K562 (cell line): ENCODE measurements at regions not wholly inside any gene's neighbourhood (a gene's known extent, or its start where the extent isn't known, plus 50 kb on each side); places are given as distances from the start of the nearest gene placed in this dataset.

Experiments
- ATAC-seq: fragments of 200-7000 bp; cut with Tn5 transposase; 3 replicates; pipeline ENCODE4 v1.9.1; 2020; ENCODE audit warnings: moderate library complexity
- BruUV-seq: library from RNA; stranded (reverse); fragments of 400-500 nt; replicated peaks from 2 replicates; lab custom pipeline; 2021; lab: Mats Ljungman, UMichigan
- CTCF ChIA-PET: fragments of 300-600 bp; formaldehyde crosslinking; extraction: SDS; loops from one replicate; lab custom pipeline; 2021; ENCODE audit warnings: low intra/inter-chr PET ratio; lab: Yijun Ruan, JAX
- POLR2A ChIA-PET: fragments of 300-600, 350-650 bp; sonication (Branson Sonifier 250); formaldehyde crosslinking; extraction: SDS; loops from one replicate; lab custom pipeline; 2021; ENCODE audit warnings: antibody characterized with exemption, inconsistent platforms; lab: Yijun Ruan, JAX
- DNase-seq, 4 experiments: peaks; one replicate each; pipeline versions ENCODE4 v3.0.0 to v3.0.0-alpha.2; 2011 to 2018; ENCODE audit warnings: low spot score in 3 of 4, mixed read lengths in 3 of 4; ENCODE audit errors: extremely low read depth in 1 of 4
- FAIRE-seq: peaks from 2 replicates; lab custom pipeline; 2011; peaks lifted over from hg19 to GRCh38; lab: Jason Lieb, UNC
- H2AFZ ChIP-seq: 2 replicates; pipeline ENCODE4 v1.6.0; 2011; ENCODE audit warnings: low read depth, low read length, control low read depth, inconsistent platforms
- H3K27ac ChIP-seq: fragments of 200-600 bp; 3 replicates; pipeline ENCODE4 v1.8.0; 2011; ENCODE audit warnings: low read depth, mild to moderate bottlenecking, control low read depth, inconsistent platforms, low read length, moderate library complexity, mixed read lengths; ENCODE audit errors: extremely low read depth
- H3K27me3 ChIP-seq, 2 experiments: fragments of 300-600 bp in 1 of 2; 2 replicates in 1 of 2; 3 replicates in 1 of 2; pipeline versions ENCODE4 v1.6.0 to v1.8.0; 2011; ENCODE audit warnings: inconsistent platforms in 2 of 2, low read length in 2 of 2, mild to moderate bottlenecking in 1 of 2, mixed read lengths in 1 of 2, moderate library complexity in 1 of 2; ENCODE audit not compliant: control insufficient read depth in 2 of 2, insufficient read depth in 2 of 2
- H3K36me3 ChIP-seq: fragments of 300-600 bp; 3 replicates; pipeline ENCODE4 v1.8.0; 2011; ENCODE audit warnings: mild to moderate bottlenecking, low read length, inconsistent platforms; ENCODE audit not compliant: control insufficient read depth, insufficient read depth
- H3K4me1 ChIP-seq, 2 experiments: fragments of 200-600 bp in 1 of 2; replicated peaks in 1 of 2; 2 replicates in 1 of 2; 3 replicates in 1 of 2; pipeline versions ENCODE4 v1.5.1 to v1.8.0; 2011; ENCODE audit warnings: inconsistent platforms in 2 of 2, low read length in 2 of 2, mild to moderate bottlenecking in 1 of 2, mixed read lengths in 1 of 2, moderate library complexity in 1 of 2; ENCODE audit not compliant: control insufficient read depth in 2 of 2, insufficient read depth in 2 of 2
- H3K4me2 ChIP-seq: 2 replicates; pipeline ENCODE4 v1.6.1; 2011; ENCODE audit warnings: low read length, control low read depth, inconsistent platforms, mixed read lengths; ENCODE audit not compliant: insufficient read depth
- H3K4me3 ChIP-seq: fragments of 200-600 bp; sonication (generic), shearing (Covaris generic); 2 replicates; pipeline ENCODE4 v1.5.1; 2016; ENCODE audit warnings: control low read depth, inconsistent platforms
- H3K79me2 ChIP-seq: fragments of 200-600 bp; 3 replicates; pipeline ENCODE4 v1.8.0; 2011; ENCODE audit warnings: low read length, inconsistent platforms; ENCODE audit not compliant: control insufficient read depth, insufficient read depth
- H3K9ac ChIP-seq, 2 experiments: 2 replicates each; pipeline versions ENCODE4 v1.6.0 to v1.6.1; 2011; ENCODE audit warnings: low read depth in 2 of 2, low read length in 2 of 2, control low read depth in 1 of 2, inconsistent platforms in 1 of 2, mild to moderate bottlenecking in 1 of 2, mixed read lengths in 1 of 2; ENCODE audit not compliant: insufficient read depth in 1 of 2
- H3K9me1 ChIP-seq: one replicate; pipeline ENCODE4 v1.6.0; 2011; ENCODE audit warnings: inconsistent platforms, mild to moderate bottlenecking, low read length, moderate library complexity; ENCODE audit not compliant: control insufficient read depth, insufficient read depth
- H3K9me3 ChIP-seq: replicated peaks from 2 replicates; pipeline ENCODE4 v1.5.1; 2011; ENCODE audit warnings: low read depth, low read length, inconsistent platforms; ENCODE audit not compliant: control insufficient read depth, insufficient read depth
- H4K20me1 ChIP-seq: replicated peaks from 2 replicates; pipeline ENCODE4 v1.6.1; 2011; ENCODE audit warnings: low read length, inconsistent platforms, mixed read lengths; ENCODE audit not compliant: control insufficient read depth, insufficient read depth
- CHD2 ChIP-seq: IDR thresholded peaks from 2 replicates; pipeline ENCODE4 v1.6.1; 2011; ENCODE audit warnings: low read depth, low read length
- MEF2D ChIP-seq: conservative IDR thresholded peaks from 2 replicates; pipeline ENCODE4 v1.6.1; 2016; ENCODE audit warnings: low read depth, missing genetic modification characterization, missing compliant biosample characterization
- PYGO2 ChIP-seq: fragments of 450-650 bp; IDR thresholded peaks from 2 replicates; pipeline ENCODE4 v1.6.1; 2016; ENCODE audit warnings: mild to moderate bottlenecking, missing genetic modification characterization, moderate library complexity, missing compliant biosample characterization
- RBM14 ChIP-seq: fragments of 200-400 bp; formaldehyde crosslinking; IDR thresholded peaks from 2 replicates; pipeline ENCODE4 v1.6.1; 2018; ENCODE audit warnings: low read depth, mild to moderate bottlenecking, low read length, moderate library complexity, borderline replicate concordance; ENCODE audit not compliant: insufficient read depth
- ZNF282 ChIP-seq: sonication (generic); formaldehyde crosslinking; IDR thresholded peaks from 2 replicates; pipeline ENCODE4 v1.8.1; 2023; ENCODE audit warnings: missing genetic modification reagents
- WGBS: fragments of 100-300 bp; shearing (Covaris generic); methylation state at CpG from one replicate; pipeline ENCODE4 v1.1.6; 2016; ENCODE audit warnings: low coverage, mixed read lengths; ENCODE audit not compliant: insufficient coverage; ENCODE audit errors: missing lambda C conversion rate; 5-methylcytosine and 5-hydroxymethylcytosine counted together
- in situ Hi-C: fragments of 300-500 bp; cut with MboI; formaldehyde crosslinking; loops from 4 replicates; pipeline ENCODE4 v1.15.0; 2018; ENCODE audit warnings: inconsistent platforms, mixed read lengths
- intact Hi-C: fragments of 100-400 bp; cut with micrococcal nuclease; formaldehyde crosslinking; loops from 2 replicates; pipeline ENCODE4 v1.14.2; 2022
- TF ChIP-seq, protein P1 (sequence below): sonication (generic); formaldehyde crosslinking; IDR thresholded peaks from 2 replicates; pipeline ENCODE4 v1.5.0; 2020; ENCODE audit warnings: missing genetic modification reagents

- TF ChIP-seq MEF2D (tag) (no peak), ZNF282 (CRISPR knock-in tag) (no peak), PYGO2 (tag) (no peak), CHD2 (no peak), RBM14 (no peak)
- TF ChIP-seq, protein P1, sequence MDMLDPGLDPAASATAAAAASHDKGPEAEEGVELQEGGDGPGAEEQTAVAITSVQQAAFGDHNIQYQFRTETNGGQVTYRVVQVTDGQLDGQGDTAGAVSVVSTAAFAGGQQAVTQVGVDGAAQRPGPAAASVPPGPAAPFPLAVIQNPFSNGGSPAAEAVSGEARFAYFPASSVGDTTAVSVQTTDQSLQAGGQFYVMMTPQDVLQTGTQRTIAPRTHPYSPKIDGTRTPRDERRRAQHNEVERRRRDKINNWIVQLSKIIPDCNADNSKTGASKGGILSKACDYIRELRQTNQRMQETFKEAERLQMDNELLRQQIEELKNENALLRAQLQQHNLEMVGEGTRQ (CRISPR knock-in tag): no peak
- BruUV-seq: no TSS peak
- no peak overlapping the region for H2AFZ ChIP-seq
- no peak overlapping the region for H3K4me2 ChIP-seq
- intact Hi-C loops (no loop called here), in situ Hi-C loops (no loop called here)
- H3K9ac ChIP-seq: no peak overlapping the region
- ChIA-PET POLR2A (interaction anchor here (0.8 kb wide), 1 partner anchor 10 kb away, joined by 3 read pairs; no protein-coding TSS in a partner anchor), CTCF (no interaction called here)
- ATAC-seq (no peak), FAIRE-seq (no peak), DNase-seq (no peak)
- H4K20me1 ChIP-seq: no peaks in the 10 kb centered on the region
- no peaks in the 10 kb centered on the region for H3K9me3 ChIP-seq
- no peaks in the 10 kb centered on the region for H3K79me2 ChIP-seq
- no peak overlapping the region for H3K4me3 ChIP-seq
- 0% methylated on average over 1 of the region's 1 CpG for WGBS
- 0 out of 5 replicates have a peak, but pooled peaks cover 0 to 8% of the 10 kb centered on the region in 2 experiments for H3K4me1 ChIP-seq
- H3K27ac ChIP-seq: no peak overlapping the region
- no peaks in the 10 kb centered on the region for H3K9me1 ChIP-seq
- H3K27me3 ChIP-seq: no peaks in the 10 kb centered on the region
- no peaks in the 10 kb centered on the region for H3K36me3 ChIP-seq
These were observed 82.5 kb upstream of the TNFAIP3 start for GRCh38 chr6:137784583-137784982.
